ENCODE measurements at regions not wholly inside any gene's neighbourhood (a gene's known extent, or its start where the extent isn't known, plus 50 kb on each side); places are given as distances from the start of the nearest gene placed in this dataset.

DNA sequence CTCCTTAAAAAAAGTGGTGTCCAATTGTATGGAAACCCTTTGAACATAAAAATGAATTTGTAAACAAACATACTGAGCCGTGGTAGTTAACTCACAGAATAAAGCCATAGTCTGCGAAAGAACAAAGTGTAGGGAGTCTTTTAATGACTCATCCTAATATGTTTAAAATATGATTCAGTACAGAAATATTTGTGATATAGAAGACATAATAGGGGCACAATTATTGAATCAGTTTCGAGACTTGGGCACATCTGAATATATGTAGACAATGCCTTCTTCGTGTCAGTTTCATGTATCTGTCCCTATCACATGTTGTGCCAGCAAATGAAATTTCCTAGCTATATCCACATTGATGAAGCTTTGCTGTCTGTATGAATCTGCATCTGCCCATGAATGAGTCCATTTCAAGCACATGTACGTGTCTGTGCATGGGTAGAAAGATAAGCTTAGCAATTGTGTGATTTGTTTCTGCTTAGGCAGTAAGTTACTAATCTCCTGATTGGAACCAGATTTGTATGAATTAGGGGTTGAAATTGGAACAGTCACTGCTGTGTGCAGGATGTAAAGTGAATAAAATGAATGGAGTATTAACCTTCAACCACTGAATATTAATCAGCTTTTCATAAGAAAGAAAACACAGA, 112.5 kb upstream of the SOX9 start:
- FAIRE-seq (no peak), DNase-seq (ENCODE audit: insufficient read length) (no peak)
- TF ChIP-seq POLR2AphosphoS5 (IDR thresholded peaks at IDR 0.05; ENCODE audit: low read depth, low read length) = no peak
- TF ChIP-seq TAF1 (IDR thresholded peaks at IDR 0.05; ENCODE audit: borderline replicate concordance, low read depth, low read length) = no peak
- TF ChIP-seq POLR2A (IDR thresholded peaks at IDR 0.05; ENCODE audit: low read depth, low read length) = no peak

DNA sequence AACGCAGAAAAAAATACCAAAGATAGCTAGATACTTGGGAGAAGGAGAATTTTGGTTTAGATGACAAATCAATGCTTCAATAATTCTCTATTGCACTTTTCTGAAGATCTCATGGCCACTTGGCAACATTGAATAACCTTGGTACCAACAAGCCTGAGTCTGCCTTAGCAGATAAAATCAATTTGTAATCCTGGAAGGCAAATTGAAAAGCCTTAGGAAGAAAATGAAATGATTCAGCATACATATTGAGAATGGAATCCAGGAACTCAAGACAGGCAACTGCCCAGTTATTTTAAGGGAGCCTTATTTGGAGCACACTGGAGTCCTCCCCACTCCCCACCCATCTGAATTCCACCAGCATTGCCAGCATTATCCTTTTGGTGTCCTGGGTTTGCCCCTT, 109.3 kb upstream of the SOX9 start:
- no peak for FAIRE-seq
- no peak for TF ChIP-seq POLR2A (IDR thresholded peaks at IDR 0.05; ENCODE audit: low read depth, low read length)
- TF ChIP-seq POLR2AphosphoS5 (IDR thresholded peaks at IDR 0.05; ENCODE audit: low read depth, low read length) = no peak
- TF ChIP-seq TAF1 (IDR thresholded peaks at IDR 0.05; ENCODE audit: borderline replicate concordance, low read depth, low read length) = no peak
- DNase-seq (ENCODE audit: insufficient read length) = no peak

- peak; percentile 79 for FAIRE-seq
- DNase-seq (ENCODE audit: insufficient read length) = no peak
These were observed 99.3 kb upstream of the SOX9 start for GRCh38 chr17:72021417-72022041.

GRCh38 chr17:72022328-72023275, 98.2 kb upstream of the SOX9 start:
- FAIRE-seq (peak; percentile 33), DNase-seq (ENCODE audit: insufficient read length) (no peak)

More at GRCh38 chr17:72021417-72022041, 99.3 kb upstream of the SOX9 start:
- TF ChIP-seq POLR2AphosphoS5 (IDR thresholded peaks at IDR 0.05; ENCODE audit: low read depth, low read length) (no peak), POLR2A (IDR thresholded peaks at IDR 0.05; ENCODE audit: low read depth, low read length) (no peak), TAF1 (IDR thresholded peaks at IDR 0.05; ENCODE audit: borderline replicate concordance, low read depth, low read length) (no peak)

DNA sequence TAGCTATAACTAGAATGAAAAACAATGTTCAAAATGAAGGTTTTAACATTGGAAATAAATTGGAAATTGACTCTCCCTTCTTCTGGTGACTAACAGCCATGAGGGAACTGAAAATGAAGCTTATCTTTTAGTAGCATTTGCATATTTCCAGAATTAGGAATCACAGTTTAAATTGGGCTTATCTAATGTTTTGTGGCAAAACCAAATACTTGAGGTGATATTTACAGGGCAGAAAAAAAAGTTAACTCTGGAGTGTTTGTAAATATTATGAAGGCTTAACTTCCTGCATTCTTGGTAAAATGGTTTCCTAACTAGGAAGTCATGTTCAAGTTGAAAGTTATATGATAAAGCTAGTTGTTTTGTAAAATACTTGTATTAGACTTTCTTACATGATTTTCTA, 96.4 kb upstream of the SOX9 start:
- DNase-seq (ENCODE audit: insufficient read length) (no peak), FAIRE-seq (no peak)
- TF ChIP-seq POLR2A (IDR thresholded peaks at IDR 0.05; ENCODE audit: low read depth, low read length) = no peak

More at GRCh38 chr17:72022328-72023275, 98.2 kb upstream of the SOX9 start:
- TF ChIP-seq TAF1 (IDR thresholded peaks at IDR 0.05; ENCODE audit: borderline replicate concordance, low read depth, low read length) (no peak), POLR2A (IDR thresholded peaks at IDR 0.05; ENCODE audit: low read depth, low read length) (no peak), POLR2AphosphoS5 (IDR thresholded peaks at IDR 0.05; ENCODE audit: low read depth, low read length) (no peak)

DNA sequence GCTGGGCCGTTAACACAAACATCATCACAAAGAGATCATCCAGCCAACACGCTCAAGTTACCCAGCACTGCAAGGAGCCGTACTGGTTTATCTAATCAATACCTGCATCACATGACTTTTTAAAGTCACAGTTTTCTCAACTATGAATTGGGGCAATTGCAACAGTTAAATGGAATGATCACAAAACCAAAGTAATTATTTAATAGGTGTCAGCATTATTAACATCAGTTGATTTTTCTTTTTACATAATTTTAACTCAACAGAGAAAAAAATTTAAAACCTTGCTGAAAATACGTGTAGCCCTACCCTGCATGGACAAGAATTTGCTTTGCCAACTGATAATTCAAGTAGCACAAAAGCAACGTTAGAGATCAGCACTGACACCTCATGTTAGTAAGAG, 95.7 kb upstream of the SOX9 start:
- no peak for FAIRE-seq

DNA sequence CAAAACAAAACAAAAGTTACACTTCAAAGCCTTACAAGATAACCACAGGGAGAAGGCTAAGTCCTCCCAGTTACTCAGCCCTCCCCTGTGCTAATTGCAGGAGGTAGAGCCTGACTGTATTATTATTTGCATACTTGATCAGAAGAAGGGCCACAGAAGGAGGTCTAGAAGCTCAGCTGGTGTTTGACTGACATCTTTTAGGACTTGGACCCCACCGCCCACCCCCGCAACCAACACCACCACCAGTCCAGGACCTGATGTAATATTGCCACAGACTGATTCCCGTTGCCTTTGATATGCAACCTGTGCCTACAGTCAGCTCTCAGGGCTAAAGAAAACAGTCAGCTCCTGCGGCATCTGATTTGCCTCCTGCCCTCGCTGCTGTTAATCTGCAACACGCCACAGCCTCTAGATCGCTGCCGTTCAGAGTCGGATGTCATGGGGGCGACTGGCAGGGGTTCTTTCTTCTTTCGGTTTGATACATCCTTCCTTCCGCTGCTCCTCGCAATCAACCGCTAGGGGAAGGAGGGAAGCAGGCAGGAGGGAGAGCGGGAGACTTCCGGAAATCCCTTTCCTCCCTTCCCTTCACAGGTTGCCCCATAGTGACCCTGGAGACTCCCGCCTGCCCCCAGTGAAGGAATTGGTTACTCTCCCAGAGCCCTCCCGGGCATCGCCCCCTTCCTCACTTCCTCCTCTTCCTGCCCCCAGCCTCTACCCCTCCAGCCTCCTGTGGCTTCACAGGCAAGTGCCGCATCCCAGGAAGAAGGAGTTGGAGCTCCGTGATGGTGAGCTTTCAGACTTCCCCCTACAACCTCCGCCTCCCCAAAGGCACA, 90.5 kb upstream of the SOX9 start:
- DNase-seq (ENCODE audit: insufficient read length) (no peak), FAIRE-seq (peak; percentile 96)
- peak; percentile 57; the same call in 1 of the 2 replicates for TF ChIP-seq POLR2A (IDR thresholded peaks at IDR 0.05; ENCODE audit: low read depth, low read length)
- TF ChIP-seq TAF1 (IDR thresholded peaks at IDR 0.05; ENCODE audit: borderline replicate concordance, low read depth, low read length) = no peak; the same call in 1 of the 2 replicates
- peak; percentile 74 for TF ChIP-seq POLR2AphosphoS5 (IDR thresholded peaks at IDR 0.05; ENCODE audit: low read depth, low read length)

More for the DNA sequence above, 95.7 kb upstream of the SOX9 start:
- no peak for DNase-seq (ENCODE audit: insufficient read length)
- TF ChIP-seq POLR2AphosphoS5 (IDR thresholded peaks at IDR 0.05; ENCODE audit: low read depth, low read length) (no peak), TAF1 (IDR thresholded peaks at IDR 0.05; ENCODE audit: borderline replicate concordance, low read depth, low read length) (no peak), POLR2A (IDR thresholded peaks at IDR 0.05; ENCODE audit: low read depth, low read length) (no peak)

DNA sequence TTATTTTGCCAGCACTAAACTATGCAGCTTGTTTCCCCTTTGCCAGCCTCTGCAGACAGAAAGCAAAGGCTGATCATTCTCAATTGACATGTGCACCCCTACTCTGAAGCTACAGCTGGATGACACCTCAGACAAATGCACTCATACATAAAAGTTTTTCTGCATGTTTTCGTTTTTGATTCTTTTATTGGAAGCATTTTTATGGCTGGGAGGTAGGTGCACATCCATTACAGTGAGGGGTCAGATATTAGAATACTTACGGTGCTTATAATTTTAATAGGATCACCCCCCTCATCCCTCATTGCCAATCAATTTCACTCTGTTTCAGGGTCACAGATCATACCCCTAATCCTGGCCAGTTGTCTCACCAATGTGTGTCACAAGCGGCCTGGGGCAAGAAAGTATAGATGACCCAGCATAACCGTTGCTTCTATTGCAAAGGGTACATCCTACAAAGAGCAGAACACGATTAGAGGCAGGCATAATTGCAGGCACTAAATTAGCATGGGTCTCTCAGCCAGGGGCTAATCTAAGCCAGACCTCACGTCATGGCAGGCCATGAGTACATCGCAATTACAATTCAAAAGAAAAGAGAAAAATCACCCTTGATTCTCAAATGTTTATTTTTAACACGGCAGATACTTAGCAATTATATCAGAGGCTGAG, 89.5 kb upstream of the SOX9 start:
- TF ChIP-seq TAF1 (IDR thresholded peaks at IDR 0.05; ENCODE audit: borderline replicate concordance, low read depth, low read length) = no peak
- no peak for TF ChIP-seq POLR2AphosphoS5 (IDR thresholded peaks at IDR 0.05; ENCODE audit: low read depth, low read length)
- peak; percentile 51 for FAIRE-seq
- DNase-seq (ENCODE audit: insufficient read length) = no peak

DNA sequence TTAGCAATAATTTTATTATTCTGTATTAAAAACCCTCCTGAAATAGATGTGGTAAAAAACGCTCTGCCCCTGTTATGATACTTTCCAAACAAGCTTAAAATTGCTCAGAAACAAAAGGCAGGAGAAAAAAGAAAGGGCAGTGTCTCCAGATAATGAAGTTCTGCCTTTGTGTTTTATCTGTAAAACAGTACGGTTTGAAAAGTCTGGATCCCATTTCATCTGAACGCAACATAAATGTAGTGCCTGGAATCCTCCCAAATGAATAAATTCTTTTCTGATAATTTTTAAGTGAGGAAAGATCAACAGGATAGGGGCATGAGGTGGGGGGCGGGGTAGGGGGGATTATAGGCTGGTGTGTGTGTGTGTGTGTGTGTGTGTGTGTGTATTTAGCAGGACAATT, 87.5 kb upstream of the SOX9 start:
- DNase-seq (ENCODE audit: insufficient read length) = no peak
- TF ChIP-seq POLR2A (IDR thresholded peaks at IDR 0.05; ENCODE audit: low read depth, low read length) (no peak), POLR2AphosphoS5 (IDR thresholded peaks at IDR 0.05; ENCODE audit: low read depth, low read length) (no peak), TAF1 (IDR thresholded peaks at IDR 0.05; ENCODE audit: borderline replicate concordance, low read depth, low read length) (no peak)
- no peak for FAIRE-seq

GRCh38 chr17:72034000-72034399, 86.8 kb upstream of the SOX9 start:
- DNase-seq (ENCODE audit: insufficient read length) (no peak), FAIRE-seq (peak; percentile 21)
- no peak for TF ChIP-seq TAF1 (IDR thresholded peaks at IDR 0.05; ENCODE audit: borderline replicate concordance, low read depth, low read length)
- no peak for TF ChIP-seq POLR2AphosphoS5 (IDR thresholded peaks at IDR 0.05; ENCODE audit: low read depth, low read length)
- TF ChIP-seq POLR2A (IDR thresholded peaks at IDR 0.05; ENCODE audit: low read depth, low read length) = no peak
